Endothelial cell of umbilical vein (primary cell): ENCODE measurements at regions not wholly inside any gene's neighbourhood (a gene's known extent, or its start where the extent isn't known, plus 50 kb on each side); places are given as distances from the start of the nearest gene placed in this dataset.

Experiments
- BruUV-seq: library from RNA; stranded (reverse); fragments of 400-500 nt; replicated peaks from 2 replicates; lab custom pipeline; 2021; lab: Mats Ljungman, UMichigan
- CTCF ChIA-PET: fragments of 300-600, 350-600 bp; sonication (Branson Sonifier 250); formaldehyde crosslinking; loops from one replicate; lab custom pipeline; 2021; ENCODE audit warnings: antibody characterized with exemption, inconsistent platforms; lab: Charles Lee
- POLR2A ChIA-PET: fragments of 300-600, 350-600 bp; sonication (Branson Sonifier 250); formaldehyde crosslinking; loops from one replicate; lab custom pipeline; 2021; ENCODE audit warnings: antibody characterized with exemption, inconsistent platforms; lab: Charles Lee
- DNase-seq: peaks from one replicate; pipeline ENCODE4 v3.0.0-alpha.2; 2011; ENCODE audit warnings: low read depth, low spot score
- FAIRE-seq: peaks from 2 replicates; lab custom pipeline; 2011; peaks lifted over from hg19 to GRCh38; lab: Jason Lieb, UNC
- H2AFZ ChIP-seq: 2 replicates; pipeline ENCODE4 v1.6.0; 2012; ENCODE audit warnings: low read depth, low read length, control low read depth, inconsistent platforms
- H3K27ac ChIP-seq: 2 replicates; pipeline ENCODE4 v1.5.1; 2011; ENCODE audit warnings: low read depth, mild to moderate bottlenecking, control low read depth, low read length, moderate library complexity; ENCODE audit not compliant: insufficient read depth
- H3K27me3 ChIP-seq, 2 experiments: 2 replicates each; pipeline versions ENCODE4 v1.6.0 to v1.6.1; 2011; ENCODE audit warnings: low read length in 2 of 2, mixed read lengths in 1 of 2; ENCODE audit not compliant: control insufficient read depth in 2 of 2, insufficient read depth in 2 of 2
- H3K36me3 ChIP-seq, 2 experiments: 2 replicates in 1 of 2; 3 replicates in 1 of 2; pipeline ENCODE4 v1.5.1; 2011; ENCODE audit warnings: low read length in 2 of 2, mild to moderate bottlenecking in 1 of 2, moderate library complexity in 1 of 2; ENCODE audit not compliant: control insufficient read depth in 2 of 2, insufficient read depth in 2 of 2; ENCODE audit errors: extremely low read depth in 1 of 2
- H3K4me1 ChIP-seq: 3 replicates; pipeline ENCODE4 v1.5.1; 2011; ENCODE audit warnings: mild to moderate bottlenecking, low read length; ENCODE audit not compliant: control insufficient read depth, insufficient read depth; ENCODE audit errors: extremely low read depth
- H3K4me2 ChIP-seq: 2 replicates; pipeline ENCODE4 v1.6.1; 2011; ENCODE audit warnings: low read length, control low read depth, mixed read lengths; ENCODE audit not compliant: insufficient read depth
- H3K4me3 ChIP-seq, 3 experiments: fragments of 200-600 bp in 1 of 3; sonication (generic), shearing (Covaris generic) in 1 of 3; replicated peaks in 1 of 3; 2 replicates each; pipeline ENCODE4 v1.5.1; 2011 to 2016; ENCODE audit warnings: control low read depth in 3 of 3, low read length in 3 of 3, mild to moderate bottlenecking in 2 of 3, inconsistent platforms in 1 of 3, low read depth in 1 of 3, moderate library complexity in 1 of 3; ENCODE audit not compliant: insufficient read depth in 1 of 3
- H3K79me2 ChIP-seq: 2 replicates; pipeline ENCODE4 v1.6.0; 2012; ENCODE audit warnings: low read length, inconsistent platforms; ENCODE audit not compliant: control insufficient read depth, insufficient read depth
- H3K9ac ChIP-seq: replicated peaks from 2 replicates; pipeline ENCODE3; 2011; ENCODE audit warnings: low read length, control low read depth; ENCODE audit not compliant: insufficient read depth; ENCODE audit errors: extremely low read depth
- H3K9me1 ChIP-seq: replicated peaks from 3 replicates; pipeline ENCODE4 v1.6.0; 2011; ENCODE audit warnings: mild to moderate bottlenecking, low read length; ENCODE audit not compliant: control insufficient read depth, insufficient read depth; ENCODE audit errors: extremely low read depth
- H3K9me3 ChIP-seq: replicated peaks from 2 replicates; pipeline ENCODE4 v1.5.1; 2012; ENCODE audit warnings: low read length, inconsistent platforms; ENCODE audit not compliant: control insufficient read depth, insufficient read depth
- H4K20me1 ChIP-seq: replicated peaks from 2 replicates; pipeline ENCODE3; 2011; ENCODE audit warnings: mild to moderate bottlenecking, low read length; ENCODE audit not compliant: control insufficient read depth, insufficient read depth; ENCODE audit errors: extremely low read depth
- EZH2 ChIP-seq: IDR thresholded peaks from 2 replicates; pipeline ENCODE4 v1.6.1; 2012; ENCODE audit warnings: borderline replicate concordance, low read depth, mild to moderate bottlenecking, moderate library complexity, low read length, inconsistent platforms; ENCODE audit not compliant: severe bottlenecking
- GATA2 ChIP-seq: IDR thresholded peaks from 2 replicates; pipeline ENCODE4 v1.7.0; 2011; ENCODE audit warnings: low read depth, mild to moderate bottlenecking, moderate library complexity, mixed read lengths, low read length; ENCODE audit not compliant: insufficient read length, insufficient read depth
- JUN ChIP-seq: IDR thresholded peaks from 2 replicates; pipeline ENCODE4 v1.6.1; 2011; ENCODE audit warnings: borderline replicate concordance, low read depth; ENCODE audit not compliant: insufficient read length, insufficient read depth
- dilution Hi-C: fragments of 300-500 bp; cut with MboI; formaldehyde crosslinking; loops from one replicate; pipeline ENCODE4 v1.15.0; 2019; ENCODE audit warnings: low sequenced_read_pairs; ENCODE audit not compliant: extremely low pct_ligation_motif_present
- intact Hi-C: fragments of 100-400 bp; cut with micrococcal nuclease; formaldehyde crosslinking; loops from one replicate; pipeline ENCODE4 v1.10.0; 2022

DNA sequence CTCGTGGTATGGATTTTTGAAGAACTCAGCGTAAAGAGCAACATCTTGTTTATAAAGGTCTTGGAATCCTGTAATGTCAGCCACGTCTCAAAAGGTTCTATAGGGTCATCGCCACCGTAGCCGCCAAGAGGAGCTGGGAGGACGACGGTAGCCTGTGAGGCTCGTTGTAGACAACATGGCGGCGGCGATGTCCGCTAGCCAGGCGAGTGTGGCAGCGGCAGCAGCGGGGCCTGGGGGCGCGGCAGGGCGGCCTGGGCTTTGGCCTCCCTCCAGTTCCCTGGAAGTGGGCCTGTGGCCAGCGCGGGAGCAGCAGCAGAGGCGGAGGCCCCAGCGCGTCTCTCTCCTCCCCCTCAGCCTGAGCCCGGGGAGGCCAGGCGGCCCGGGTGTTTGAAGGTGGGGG lies 143.5 kb upstream of the PBDC1 start:
- Histone ChIP-seq H3K36me3 (no peaks in the 10 kb centered on the region), H2AFZ (no peak overlapping the region), H3K4me1 (no peaks in the 10 kb centered on the region), H3K79me2 (no peaks in the 10 kb centered on the region), H3K9me3 (no peaks in the 10 kb centered on the region), H3K27me3 (no peaks in the 10 kb centered on the region), H3K27ac (no peak overlapping the region), H4K20me1 (no peaks in the 10 kb centered on the region), H3K9ac (no peak overlapping the region), H3K4me2 (no peak overlapping the region), H3K9me1 (no peaks in the 10 kb centered on the region), H3K4me3 (no peak overlapping the region)
- CTCF ChIA-PET = no interaction called here
- intact Hi-C loops (no loop called here), dilution Hi-C loops (no loop called here)
- FAIRE-seq (no peak), DNase-seq (no peak)
- BruUV-seq = no TSS peak
- TF ChIP-seq GATA2 = no peak
- POLR2A ChIA-PET = no interaction called here

DNA sequence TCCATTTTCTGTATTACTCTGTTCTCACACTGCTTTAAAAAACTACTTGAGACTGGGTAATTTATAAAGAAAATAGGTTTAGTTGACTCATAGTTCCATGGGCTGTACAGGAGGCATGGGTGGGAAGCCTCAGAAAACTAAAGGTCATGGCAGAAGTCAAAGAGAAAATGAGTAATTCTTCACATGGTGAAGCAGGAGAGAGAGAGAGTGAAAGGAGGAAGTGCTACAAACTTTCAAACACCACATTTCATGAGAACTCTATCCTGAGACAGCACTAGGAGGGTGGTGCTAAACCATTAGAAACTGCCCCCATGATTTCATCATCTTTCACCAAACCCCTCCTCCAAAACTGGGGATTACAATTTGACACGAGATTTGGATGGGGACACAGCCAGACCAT lies 108.0 kb upstream of the PBDC1 start:
- FAIRE-seq = no peak
- no TSS peak for BruUV-seq

More for the DNA sequence above, 108.0 kb upstream of the PBDC1 start:
- Histone ChIP-seq H2AFZ (no peak overlapping the region), H3K27me3 (no peaks in the 10 kb centered on the region), H4K20me1 (no peaks in the 10 kb centered on the region), H3K4me3 (no peak overlapping the region), H3K4me1 (no peaks in the 10 kb centered on the region), H3K9ac (no peak overlapping the region), H3K27ac (no peak overlapping the region), H3K9me1 (no peaks in the 10 kb centered on the region), H3K9me3 (no peaks in the 10 kb centered on the region), H3K36me3 (no peaks in the 10 kb centered on the region), H3K4me2 (no peak overlapping the region), H3K79me2 (no peaks in the 10 kb centered on the region)
- no peak for DNase-seq
- CTCF ChIA-PET = no interaction called here
- TF ChIP-seq GATA2 (no peak), JUN (no peak), EZH2 (no peak)
- intact Hi-C loops = no loop called here
- dilution Hi-C loops = no loop called here
- POLR2A ChIA-PET = no interaction called here
